ENCODE measurements at regions not wholly inside any gene's neighbourhood (a gene's known extent, or its start where the extent isn't known, plus 50 kb on each side); places are given as distances from the start of the nearest gene placed in this dataset.

GRCh38 chr2:226619707-226620106 is 179.9 kb downstream of the IRS1 start:
- TF ChIP-seq, protein P1, sequence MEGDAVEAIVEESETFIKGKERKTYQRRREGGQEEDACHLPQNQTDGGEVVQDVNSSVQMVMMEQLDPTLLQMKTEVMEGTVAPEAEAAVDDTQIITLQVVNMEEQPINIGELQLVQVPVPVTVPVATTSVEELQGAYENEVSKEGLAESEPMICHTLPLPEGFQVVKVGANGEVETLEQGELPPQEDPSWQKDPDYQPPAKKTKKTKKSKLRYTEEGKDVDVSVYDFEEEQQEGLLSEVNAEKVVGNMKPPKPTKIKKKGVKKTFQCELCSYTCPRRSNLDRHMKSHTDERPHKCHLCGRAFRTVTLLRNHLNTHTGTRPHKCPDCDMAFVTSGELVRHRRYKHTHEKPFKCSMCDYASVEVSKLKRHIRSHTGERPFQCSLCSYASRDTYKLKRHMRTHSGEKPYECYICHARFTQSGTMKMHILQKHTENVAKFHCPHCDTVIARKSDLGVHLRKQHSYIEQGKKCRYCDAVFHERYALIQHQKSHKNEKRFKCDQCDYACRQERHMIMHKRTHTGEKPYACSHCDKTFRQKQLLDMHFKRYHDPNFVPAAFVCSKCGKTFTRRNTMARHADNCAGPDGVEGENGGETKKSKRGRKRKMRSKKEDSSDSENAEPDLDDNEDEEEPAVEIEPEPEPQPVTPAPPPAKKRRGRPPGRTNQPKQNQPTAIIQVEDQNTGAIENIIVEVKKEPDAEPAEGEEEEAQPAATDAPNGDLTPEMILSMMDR (IDR thresholded peaks at IDR 0.05): no peak

GRCh38 chr2:226618875-226619605 is 180.6 kb downstream of the IRS1 start:
- TF ChIP-seq, protein P1 (IDR thresholded peaks at IDR 0.05): no peak

- TF ChIP-seq, protein P1 (IDR thresholded peaks at IDR 0.05): no peak
Observed at GRCh38 chr2:226618544-226618874, 181.1 kb downstream of the IRS1 start.

DNA sequence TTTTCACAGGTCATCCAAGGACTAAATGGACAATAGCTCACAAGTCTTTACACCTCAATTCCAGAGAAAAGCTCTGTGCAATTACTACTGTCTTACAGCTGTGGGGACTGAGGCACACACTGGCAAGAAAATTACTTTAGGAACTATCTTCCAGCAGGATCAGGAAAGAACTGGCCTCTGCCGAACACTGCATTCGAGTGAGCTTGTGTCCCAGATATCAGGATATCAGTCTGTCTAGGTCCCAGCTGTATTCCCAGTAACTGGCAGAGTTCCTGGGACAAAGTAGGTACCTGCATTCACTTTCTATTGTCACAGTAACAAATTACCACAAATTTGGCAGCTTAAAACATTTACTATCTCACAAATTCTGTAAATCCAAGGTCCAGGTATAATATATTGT is 183.7 kb downstream of the IRS1 start:
- TF ChIP-seq, protein P1 (IDR thresholded peaks at IDR 0.05): no peak

GRCh38 chr2:226611944-226612318 is 187.7 kb downstream of the IRS1 start:
- TF ChIP-seq, protein P1 (IDR thresholded peaks at IDR 0.05): no peak

DNA sequence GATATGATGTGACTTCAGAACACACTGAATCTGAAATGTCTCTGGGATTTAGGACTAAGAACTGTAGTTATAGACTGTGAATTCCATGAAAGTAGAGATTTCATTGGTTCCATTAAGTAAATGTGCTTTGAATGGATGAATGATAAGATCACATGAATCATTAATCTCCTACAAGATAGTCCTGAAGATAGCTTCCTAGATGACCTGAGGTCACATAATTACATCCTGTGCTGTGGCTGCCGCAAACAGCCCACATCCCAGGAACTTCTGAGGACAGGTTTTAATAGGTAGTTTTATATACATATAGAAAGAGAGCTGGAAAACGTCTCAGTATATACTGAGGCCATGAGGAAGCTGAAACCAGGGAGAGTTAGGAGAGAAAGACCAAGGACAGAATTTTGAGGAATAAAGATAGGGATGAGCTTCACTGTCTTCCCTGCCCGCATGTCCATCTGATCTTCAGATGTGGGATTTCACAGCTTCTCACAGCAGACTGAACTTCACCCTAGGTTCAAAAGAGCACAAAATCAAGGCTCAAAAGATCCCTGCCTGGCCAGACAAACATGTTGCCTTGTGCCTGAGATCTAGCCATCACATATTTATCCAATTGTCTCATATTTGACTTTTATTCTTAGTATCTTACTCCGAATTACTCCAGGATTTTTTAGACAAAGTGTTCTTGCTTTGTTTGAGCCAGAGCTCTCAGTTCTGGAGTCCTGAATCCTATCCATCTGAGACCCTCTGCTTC is 188.2 kb downstream of the IRS1 start:
- TF ChIP-seq, protein P1 (IDR thresholded peaks at IDR 0.05): no peak

GRCh38 chr2:226609366-226609765 is 190.3 kb downstream of the IRS1 start:
- TF ChIP-seq, protein P1 (IDR thresholded peaks at IDR 0.05): no peak
